Activated CD8-positive, alpha-beta memory T cell treated with anti-CD3 and anti-CD28 coated beads for 36 hours (primary cell): ENCODE measurements at regions not wholly inside any gene's neighbourhood (a gene's known extent, or its start where the extent isn't known, plus 50 kb on each side); places are given as distances from the start of the nearest gene placed in this dataset.

Experiments used
- CTCF ChIA-PET: fragments of 350-600 bp; sonication (Branson Sonifier 250); formaldehyde crosslinking; loops from one replicate; lab custom pipeline; 2021; ENCODE audit warnings: antibody characterized with exemption; lab: Charles Lee
- POLR2A ChIA-PET: fragments of 350-600 bp; sonication (Branson Sonifier 250); formaldehyde crosslinking; loops from one replicate; lab custom pipeline; 2021; ENCODE audit warnings: antibody characterized with exemption; lab: Charles Lee

DNA sequence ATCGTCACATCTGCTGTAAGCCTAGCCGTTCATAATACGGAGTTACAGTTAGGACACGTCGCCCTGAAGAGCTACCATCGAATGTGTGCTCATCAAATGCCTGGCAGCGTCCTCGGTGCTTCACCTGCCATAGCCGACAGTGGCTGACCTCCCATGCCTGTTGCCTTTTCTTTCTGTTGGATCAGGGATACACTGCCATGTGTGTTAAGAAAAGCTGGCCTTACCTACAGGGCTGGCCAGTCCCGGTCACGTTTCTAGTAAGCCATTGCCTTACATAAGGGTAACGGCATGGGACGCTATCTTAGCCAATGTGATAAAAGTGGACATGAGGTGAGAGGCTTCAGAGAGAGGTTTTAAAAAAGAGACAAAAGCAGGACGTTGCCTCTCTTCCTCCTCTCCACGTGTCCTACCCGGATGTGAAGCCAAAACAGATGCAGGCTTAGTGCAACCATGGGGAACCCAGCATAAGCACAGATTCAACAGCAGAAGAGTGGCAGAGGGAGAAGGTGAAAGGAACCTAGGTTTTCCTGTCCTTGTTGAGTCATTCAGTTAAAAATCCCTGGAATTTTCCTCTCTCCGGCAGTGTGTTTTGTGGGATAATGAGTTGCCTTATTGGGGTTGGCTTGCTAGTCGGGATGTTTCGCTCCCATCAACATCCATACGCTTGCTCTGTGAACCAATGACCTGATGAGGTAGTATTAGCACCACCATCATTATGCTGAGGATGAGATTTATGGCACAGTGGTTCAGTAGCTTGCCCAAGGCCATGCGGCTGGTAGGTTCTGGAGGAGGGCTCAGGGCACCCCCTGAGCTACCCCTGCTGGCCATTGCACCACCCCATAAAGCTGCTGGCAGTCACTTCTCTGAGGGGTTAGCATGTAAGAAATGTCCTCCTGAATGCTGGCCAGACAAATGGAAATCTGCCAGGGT lies 67.4 kb upstream of the B3GAT1 start:
- ChIA-PET CTCF (no interaction called here), POLR2A (no interaction called here)

- ChIA-PET POLR2A (no interaction called here), CTCF (no interaction called here)
Measured at GRCh38 chr11:134478611-134479010, 66.6 kb upstream of the B3GAT1 start.

- POLR2A ChIA-PET, result no interaction called here
- CTCF ChIA-PET, result no interaction called here
Measured at GRCh38 chr11:134478176-134478575, 66.1 kb upstream of the B3GAT1 start.

- CTCF ChIA-PET, result no interaction called here
Measured at GRCh38 chr11:134477486-134477885, 65.4 kb upstream of the B3GAT1 start.

DNA sequence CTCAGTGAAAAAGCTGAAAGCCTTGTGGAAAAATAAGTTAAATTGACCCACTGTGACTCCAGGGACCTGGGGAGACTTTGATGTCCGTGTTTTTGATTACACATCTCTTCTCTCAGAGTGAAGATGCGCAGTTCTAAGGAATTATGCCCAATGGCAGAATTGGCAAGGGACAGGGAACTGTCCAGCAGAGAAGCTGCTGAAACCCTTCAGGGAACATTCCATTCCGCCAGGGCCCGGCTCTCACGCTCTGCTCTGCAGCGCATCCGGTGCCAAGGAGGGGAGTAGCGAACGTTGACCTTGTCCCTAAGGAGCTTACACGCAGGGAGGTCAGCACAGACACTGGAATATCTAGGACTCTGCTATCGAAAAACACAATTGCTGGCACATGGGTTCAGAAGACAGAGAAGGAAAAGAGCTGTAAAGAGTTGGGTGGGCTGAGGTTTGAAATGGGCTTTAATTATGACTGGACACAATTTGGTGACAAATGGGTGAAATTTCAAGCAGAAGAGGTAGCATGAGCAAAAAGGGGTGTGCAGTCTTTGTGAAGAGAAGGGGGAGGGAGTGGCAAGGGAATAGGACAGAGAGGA lies 64.5 kb upstream of the B3GAT1 start:
- ChIA-PET CTCF (no interaction called here), POLR2A (no interaction called here)

More at GRCh38 chr11:134477486-134477885, 65.4 kb upstream of the B3GAT1 start:
- POLR2A ChIA-PET, result no interaction called here

DNA sequence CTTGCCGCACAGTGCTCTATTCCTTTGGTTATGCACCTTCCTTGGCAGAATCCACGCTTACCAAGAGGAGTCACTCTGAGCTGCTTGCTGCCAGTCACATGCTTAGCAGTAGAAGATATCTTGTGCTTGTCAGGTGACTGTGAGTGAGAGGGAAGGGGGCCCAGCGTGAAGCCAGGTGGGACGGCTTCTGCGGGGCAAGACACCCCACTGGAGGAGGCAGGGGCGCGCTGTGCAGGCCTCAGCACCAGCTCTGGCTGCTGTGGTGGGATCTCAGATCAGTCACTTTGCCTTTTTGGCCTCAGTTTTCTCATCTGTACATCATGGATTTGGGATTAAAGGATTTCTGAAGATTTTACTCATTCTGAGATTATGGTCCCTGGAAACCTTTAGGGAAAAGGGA lies 63.9 kb upstream of the B3GAT1 start:
- POLR2A ChIA-PET, result no interaction called here
- CTCF ChIA-PET, result no interaction called here

GRCh38 chr11:134474942-134475341 lies 62.9 kb upstream of the B3GAT1 start:
- ChIA-PET CTCF (no interaction called here), POLR2A (no interaction called here)

- ChIA-PET CTCF (no interaction called here), POLR2A (no interaction called here)
Measured at GRCh38 chr11:134474070-134474860, 62.2 kb upstream of the B3GAT1 start.

- ChIA-PET POLR2A (no interaction called here), CTCF (no interaction called here)
Measured at GRCh38 chr11:134471716-134472455, 59.8 kb upstream of the B3GAT1 start.

DNA sequence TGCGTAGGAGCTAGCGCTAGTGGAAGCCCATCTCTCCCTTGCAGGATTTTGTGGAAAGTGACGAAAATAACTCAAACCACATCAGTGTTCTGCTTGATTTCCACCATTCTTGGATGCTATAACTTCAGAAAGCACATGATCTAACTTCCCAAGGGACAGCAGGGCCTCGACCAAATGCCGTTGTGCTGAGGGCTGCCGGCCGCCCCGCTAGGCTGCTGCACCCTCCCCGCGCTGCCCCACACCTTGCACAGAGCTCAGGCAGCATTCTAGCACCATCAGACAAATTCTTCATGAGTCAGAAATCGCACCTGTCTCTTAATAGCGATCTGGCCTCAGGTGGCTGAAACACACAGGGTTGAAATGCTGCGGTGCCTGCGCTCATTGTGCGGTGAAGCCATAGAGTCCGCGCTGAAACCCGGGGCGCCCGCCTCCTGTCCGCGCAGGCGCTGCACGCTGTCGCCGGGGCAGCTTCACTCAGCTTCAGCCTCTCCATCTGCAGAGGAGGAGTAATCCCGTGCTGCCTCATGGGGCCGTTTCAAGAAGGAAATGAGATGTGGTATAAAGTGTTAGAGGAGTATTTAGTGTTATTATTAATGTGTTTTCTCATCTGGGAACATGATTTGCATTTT lies 59.2 kb upstream of the B3GAT1 start:
- ChIA-PET POLR2A (no interaction called here), CTCF (no interaction called here)

DNA sequence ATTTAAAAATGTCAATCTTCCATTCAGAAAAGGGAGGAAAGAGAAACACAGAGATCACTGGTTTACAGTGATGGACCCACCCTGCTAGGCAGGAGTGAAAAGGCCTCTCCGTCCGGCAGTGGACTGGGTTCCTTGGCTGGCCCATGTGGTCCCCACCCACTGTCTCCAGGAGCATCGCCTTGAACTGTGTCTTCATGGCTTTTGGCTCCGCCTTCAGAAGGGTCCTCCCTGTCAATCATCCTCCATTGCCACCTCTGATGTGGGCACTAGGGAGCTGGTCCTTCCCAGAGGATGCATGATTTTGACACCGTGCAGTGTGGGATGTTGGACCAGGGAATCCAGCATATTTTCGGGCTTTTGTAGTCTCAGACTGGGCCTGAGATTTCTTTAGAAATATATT lies 58.2 kb upstream of the B3GAT1 start:
- CTCF ChIA-PET, result no interaction called here
- POLR2A ChIA-PET, result no interaction called here

GRCh38 chr11:134469627-134470026 lies 57.6 kb upstream of the B3GAT1 start:
- ChIA-PET POLR2A (no interaction called here), CTCF (no interaction called here)

DNA sequence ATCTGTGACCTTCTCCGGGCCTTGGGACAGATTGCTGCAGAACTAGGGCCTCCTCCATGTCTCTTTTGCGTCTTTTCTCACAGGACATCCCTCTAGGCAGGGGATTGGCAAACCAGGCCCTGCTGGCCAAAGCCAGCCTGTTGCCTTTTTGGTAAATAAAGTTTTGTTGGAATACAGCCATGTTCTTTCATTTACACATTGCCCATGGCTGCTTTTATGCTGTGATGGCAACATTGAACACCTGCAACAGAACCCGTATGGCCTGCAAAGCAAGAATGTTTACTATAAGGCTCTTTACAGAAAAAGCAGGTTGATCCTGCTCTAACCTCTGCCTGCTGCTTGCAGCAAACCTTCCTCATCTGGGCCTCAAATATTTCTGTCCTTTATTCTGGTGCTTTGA lies 56.8 kb upstream of the B3GAT1 start:
- POLR2A ChIA-PET, result interaction anchor here (0.7 kb wide), 1 partner anchor 9 kb away, joined by 3 read pairs; no protein-coding TSS in a partner anchor
- CTCF ChIA-PET, result no interaction called here

DNA sequence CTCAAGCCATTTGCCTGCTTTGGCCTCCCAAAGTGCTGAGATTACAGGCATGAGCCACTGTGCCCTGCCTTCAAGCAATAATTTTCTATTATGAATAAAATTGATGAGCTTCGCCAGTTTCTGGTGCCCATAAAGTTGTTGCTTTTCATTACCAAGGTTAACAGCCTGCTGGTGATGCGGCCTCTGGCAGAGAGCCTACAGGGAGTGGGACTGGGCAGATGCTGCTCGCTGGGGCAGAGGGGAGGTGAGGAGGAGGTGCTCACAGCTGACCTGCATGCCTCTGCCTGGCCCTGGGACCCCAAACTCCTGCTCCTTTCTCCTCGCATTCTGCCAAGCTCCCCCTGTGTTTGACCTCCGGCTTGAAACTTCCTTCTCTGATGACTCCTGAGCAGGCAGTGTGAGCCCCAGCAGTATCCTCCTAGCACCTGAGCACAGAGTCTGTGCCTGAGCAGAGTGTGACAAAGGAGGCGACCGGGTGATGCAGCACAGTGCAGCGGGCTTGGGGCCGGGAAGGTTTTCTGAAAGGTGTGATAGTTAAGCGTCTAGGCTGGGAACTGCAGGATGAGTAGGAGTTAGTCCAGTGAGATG lies 56.1 kb upstream of the B3GAT1 start:
- CTCF ChIA-PET, result no interaction called here
- POLR2A ChIA-PET, result interaction anchor here (0.7 kb wide), 1 partner anchor 9 kb away, joined by 3 read pairs; no protein-coding TSS in a partner anchor

DNA sequence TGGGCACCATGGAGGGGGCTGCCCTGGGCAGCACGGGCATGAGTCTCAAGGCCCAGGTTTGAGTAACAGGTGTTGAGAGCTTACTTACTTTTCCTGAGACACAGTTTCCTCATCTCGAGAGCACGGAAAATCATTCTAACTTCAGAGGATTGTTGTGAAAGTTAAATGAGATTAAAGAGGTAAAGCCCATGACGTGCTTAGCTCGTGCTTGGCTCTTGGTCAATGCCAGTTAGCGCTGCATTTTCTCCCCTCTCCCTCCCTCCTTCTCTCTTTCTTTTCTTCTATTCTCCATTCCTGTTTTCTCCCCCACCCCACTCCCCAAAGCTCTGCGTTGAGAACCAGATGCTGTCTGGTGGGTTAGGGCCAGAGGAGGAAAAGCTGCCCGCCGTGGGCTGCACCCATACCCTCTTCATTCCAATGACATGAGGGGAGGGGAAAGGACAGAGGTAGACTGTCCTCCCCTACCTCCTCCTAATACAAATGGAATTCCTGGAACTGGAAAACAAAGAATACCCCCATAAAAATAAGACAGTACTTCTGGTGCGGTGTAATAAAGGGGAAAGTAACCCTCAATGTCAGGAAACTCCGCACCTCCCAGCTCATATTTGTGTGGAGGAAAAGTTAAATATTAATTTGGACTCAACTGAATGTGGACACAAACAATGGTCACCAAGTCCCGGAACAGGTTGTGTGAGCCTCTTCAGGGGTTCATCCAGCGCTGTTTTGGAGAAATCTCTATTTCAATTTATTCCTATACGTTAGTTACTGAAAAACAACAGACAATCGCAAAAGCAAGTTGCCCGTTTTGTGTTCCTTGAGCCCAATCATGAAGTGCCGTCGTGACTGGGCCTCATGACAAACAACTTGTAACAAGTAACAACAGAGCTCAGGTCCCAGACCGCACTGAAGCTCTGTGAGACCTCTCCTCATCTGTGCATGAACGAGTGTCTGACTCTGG lies 54.8 kb upstream of the B3GAT1 start:
- ChIA-PET POLR2A (no interaction called here), CTCF (no interaction called here)

- ChIA-PET CTCF (no interaction called here), POLR2A (no interaction called here)
Measured at GRCh38 chr11:134466156-134466555, 54.1 kb upstream of the B3GAT1 start.

GRCh38 chr11:134464981-134465730 lies 53.1 kb upstream of the B3GAT1 start:
- ChIA-PET CTCF (no interaction called here), POLR2A (no interaction called here)
